ENCODE measurements at regions not wholly inside any gene's neighbourhood (a gene's known extent, or its start where the extent isn't known, plus 50 kb on each side); places are given as distances from the start of the nearest gene placed in this dataset.

DNA sequence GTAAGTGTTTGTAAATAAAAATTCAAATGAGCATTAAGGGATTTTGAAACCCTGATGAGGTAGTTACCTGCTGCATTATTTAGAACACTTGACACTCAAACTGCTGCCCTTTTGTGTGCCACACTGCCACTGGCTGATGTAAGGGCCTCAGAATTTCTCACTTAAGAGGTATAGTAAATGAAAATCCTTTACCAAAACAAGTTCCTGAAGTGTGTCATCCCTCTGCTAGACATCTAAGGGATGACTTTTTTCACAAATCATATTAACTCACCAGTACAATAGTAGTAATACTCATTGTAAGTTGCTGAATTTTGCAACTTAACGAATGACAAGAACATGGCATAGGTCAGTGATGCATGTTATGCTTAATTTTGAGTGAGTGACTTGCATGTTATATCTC lies 274.9 kb upstream of the UBE2E3 start:
- no peak overlapping the region for H3K4me3 ChIP-seq (ENCODE audit: low read length)
- no peak for DNase-seq (ENCODE audit: low read depth)
- TF ChIP-seq CTCF (conservative IDR thresholded peaks at IDR 0.05; ENCODE audit: low read depth, low read length): no peak

DNA sequence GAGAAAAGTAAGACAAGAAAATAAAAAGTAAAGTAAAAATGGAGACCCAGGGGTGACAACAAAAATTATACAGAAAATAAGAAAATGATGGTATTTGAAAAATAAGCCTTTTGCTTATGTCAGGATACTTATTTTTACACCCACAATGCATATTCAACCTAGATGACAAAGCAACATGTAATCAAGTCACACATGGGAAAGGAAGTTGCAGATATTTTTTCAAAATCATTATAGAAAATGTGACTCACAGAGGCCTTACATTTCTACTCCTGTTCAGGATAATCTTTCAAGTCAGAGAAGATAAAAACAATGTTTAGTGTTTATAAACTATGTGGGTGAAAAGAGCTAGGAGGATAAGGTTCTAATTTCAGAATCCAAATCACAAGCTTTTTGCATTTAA lies 275.3 kb upstream of the UBE2E3 start:
- DNase-seq (ENCODE audit: low read depth): no peak
- no peak overlapping the region for H3K4me3 ChIP-seq (ENCODE audit: low read length)
- TF ChIP-seq CTCF (conservative IDR thresholded peaks at IDR 0.05; ENCODE audit: low read depth, low read length): no peak

GRCh38 chr2:180699657-180700361 lies 280.6 kb upstream of the UBE2E3 start:
- H3K4me3 ChIP-seq (ENCODE audit: low read length): no peak overlapping the region
- no peak for TF ChIP-seq CTCF (conservative IDR thresholded peaks at IDR 0.05; ENCODE audit: low read depth, low read length)
- DNase-seq (ENCODE audit: low read depth): no peak

DNA sequence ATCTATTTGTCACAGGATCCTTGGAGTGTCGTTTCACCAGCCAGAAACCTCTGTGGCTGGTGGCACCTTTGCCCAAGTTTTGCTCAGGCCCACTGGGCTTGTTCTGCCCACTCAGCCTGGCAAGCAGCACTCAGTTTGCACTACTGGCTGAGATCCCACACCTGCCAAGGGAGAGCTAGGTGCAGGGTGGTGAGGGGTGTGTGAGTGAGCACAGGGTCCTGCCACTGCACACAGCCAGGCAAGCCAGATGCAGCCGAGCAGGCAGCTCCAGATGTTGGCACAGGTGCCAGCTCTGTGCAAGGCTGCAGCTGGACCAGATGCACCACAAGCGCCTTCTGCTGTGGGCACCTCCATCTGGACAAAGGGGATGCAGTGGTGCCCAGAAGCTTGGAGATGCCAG lies 281.7 kb upstream of the UBE2E3 start:
- DNase-seq (ENCODE audit: low read depth): no peak
- no peak overlapping the region for H3K4me3 ChIP-seq (ENCODE audit: low read length)
- TF ChIP-seq CTCF (conservative IDR thresholded peaks at IDR 0.05; ENCODE audit: low read depth, low read length): no peak

GRCh38 chr2:180695586-180696401 lies 284.6 kb upstream of the UBE2E3 start:
- no peak for DNase-seq (ENCODE audit: low read depth)
- no peak for TF ChIP-seq CTCF (conservative IDR thresholded peaks at IDR 0.05; ENCODE audit: low read depth, low read length)
- H3K4me3 ChIP-seq (ENCODE audit: low read length): no peak overlapping the region

DNA sequence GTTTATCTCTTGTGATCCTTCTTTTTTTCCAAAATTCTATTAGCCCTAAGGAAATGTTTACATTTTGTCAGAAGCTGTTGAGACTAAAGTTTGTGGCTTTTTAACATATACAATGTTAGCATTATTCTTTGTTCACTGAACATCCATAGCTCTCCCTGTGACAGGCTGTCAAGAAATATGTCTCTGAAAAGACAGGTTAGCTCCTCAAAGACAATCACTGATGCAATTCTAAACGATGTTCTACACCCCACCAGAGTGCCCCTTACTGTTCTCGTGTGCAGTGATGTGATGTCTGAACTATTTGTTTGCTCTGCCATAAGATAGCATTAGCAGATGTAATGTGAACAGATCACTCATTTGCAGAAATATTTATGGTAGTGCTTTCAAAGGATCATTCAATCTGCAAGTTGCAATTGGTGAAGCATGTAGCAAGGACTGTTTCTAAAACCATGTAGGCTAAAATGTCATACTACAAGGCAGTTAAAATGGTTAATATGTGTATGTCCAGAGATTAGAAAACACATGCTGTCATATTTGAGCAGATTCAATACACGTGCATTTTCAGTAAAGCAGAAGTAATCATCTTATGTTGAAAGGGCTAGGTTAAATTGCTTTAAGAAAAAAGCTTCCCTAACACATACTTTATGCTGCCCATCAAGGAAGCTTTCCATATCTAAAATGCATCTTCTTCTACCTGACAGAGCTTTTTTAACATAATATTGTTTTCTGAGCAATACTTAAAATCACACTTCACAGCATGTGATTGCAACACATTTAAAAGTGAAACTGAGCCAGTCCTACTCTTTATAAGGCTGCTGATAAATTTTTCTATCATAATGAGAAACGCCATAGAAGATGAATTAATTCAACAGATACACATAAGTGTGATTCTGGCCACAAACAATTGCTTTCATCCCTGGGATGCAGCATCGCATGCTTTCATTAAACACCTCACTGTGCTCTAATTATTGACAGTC lies 285.7 kb upstream of the UBE2E3 start:
- DNase-seq (ENCODE audit: low read depth): no peak
- H3K4me3 ChIP-seq (ENCODE audit: low read length): no peak overlapping the region
- no peak for TF ChIP-seq CTCF (conservative IDR thresholded peaks at IDR 0.05; ENCODE audit: low read depth, low read length)

Measured in retinal pigment epithelial cell (primary cell).